ENCODE measurements at regions not wholly inside any gene's neighbourhood (a gene's known extent, or its start where the extent isn't known, plus 50 kb on each side); places are given as distances from the start of the nearest gene placed in this dataset.

DNA sequence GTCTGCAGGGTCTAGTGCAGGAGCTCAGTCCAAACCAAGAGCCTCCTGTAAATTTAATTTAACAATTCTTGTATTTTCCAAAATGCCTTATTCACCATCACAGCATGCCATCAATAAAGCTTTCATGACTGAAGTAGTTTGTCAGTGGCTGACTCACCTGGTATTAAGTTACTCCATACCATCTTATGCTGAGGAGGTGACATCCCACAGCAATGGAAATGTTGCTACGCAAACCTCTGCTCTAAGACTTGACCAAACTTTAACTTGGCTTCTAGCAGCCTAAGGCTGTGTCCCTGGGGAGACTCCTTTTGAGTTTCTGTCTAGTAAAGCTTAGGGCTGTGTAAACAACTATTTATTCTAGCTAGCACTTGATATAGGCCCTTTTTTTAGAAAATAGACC, 1231.3 kb upstream of the CDH18 start (continued):
- TF ChIP-seq ZXDB (tag by site-specific recombination; IDR thresholded peaks at IDR 0.05) (no peak), REPIN1 (tag by site-specific recombination; IDR thresholded peaks at IDR 0.05; ENCODE audit: low read depth) (no peak), ZNF121 (tag by site-specific recombination; IDR thresholded peaks at IDR 0.05) (no peak), ZFHX2 (tag by site-specific recombination; conservative IDR thresholded peaks at IDR 0.05) (no peak), ZNF266 (tag by site-specific recombination; IDR thresholded peaks at IDR 0.05; ENCODE audit: low read depth) (no peak)

DNA sequence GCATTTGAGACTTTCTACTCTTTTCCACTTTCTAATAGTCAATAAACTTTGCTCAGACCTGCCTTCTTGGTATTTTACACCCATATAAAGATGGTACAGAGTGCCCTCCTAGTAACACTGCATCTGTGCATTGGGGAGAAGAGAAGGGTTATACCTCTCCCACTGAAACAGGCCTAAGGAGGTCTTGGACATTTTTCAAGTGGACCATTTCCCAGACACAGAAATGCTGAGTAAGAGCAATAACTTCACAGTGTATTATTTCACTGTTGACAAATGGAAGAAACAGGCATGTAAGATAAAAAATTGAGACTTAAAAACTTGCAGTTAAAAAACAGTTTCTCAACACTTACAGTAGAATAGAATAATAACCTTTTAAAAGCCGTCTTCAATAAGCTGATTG, 1224.0 kb upstream of the CDH18 start:
- H3K4me1 ChIP-seq (ENCODE audit: control insufficient read depth, insufficient read depth, low read length): no peaks in the 10 kb centered on the region
- TF ChIP-seq, protein P1, sequence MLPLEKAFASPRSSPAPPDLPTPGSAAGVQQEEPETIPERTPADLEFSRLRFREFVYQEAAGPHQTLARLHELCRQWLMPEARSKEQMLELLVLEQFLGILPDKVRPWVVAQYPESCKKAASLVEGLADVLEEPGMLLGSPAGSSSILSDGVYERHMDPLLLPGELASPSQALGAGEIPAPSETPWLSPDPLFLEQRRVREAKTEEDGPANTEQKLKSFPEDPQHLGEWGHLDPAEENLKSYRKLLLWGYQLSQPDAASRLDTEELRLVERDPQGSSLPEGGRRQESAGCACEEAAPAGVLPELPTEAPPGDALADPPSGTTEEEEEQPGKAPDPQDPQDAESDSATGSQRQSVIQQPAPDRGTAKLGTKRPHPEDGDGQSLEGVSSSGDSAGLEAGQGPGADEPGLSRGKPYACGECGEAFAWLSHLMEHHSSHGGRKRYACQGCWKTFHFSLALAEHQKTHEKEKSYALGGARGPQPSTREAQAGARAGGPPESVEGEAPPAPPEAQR (tag by site-specific recombination; IDR thresholded peaks at IDR 0.05): no peak
- TF ChIP-seq ZNF514 (tag by site-specific recombination; IDR thresholded peaks at IDR 0.05) (no peak), ZNF549 (tag by site-specific recombination; IDR thresholded peaks at IDR 0.05) (no peak), ZNF621 (tag by site-specific recombination; IDR thresholded peaks at IDR 0.05) (no peak), ZNF132 (tag by site-specific recombination; IDR thresholded peaks at IDR 0.05; ENCODE audit: borderline replicate concordance) (no peak), EGR2 (tag by site-specific recombination; IDR thresholded peaks at IDR 0.05; ENCODE audit: low read depth) (no peak), GLIS1 (tag by site-specific recombination; IDR thresholded peaks at IDR 0.05) (no peak), ZNF223 (tag by site-specific recombination; IDR thresholded peaks at IDR 0.05) (no peak), ZBTB20 (tag by site-specific recombination; IDR thresholded peaks at IDR 0.05) (no peak), ZNF670 (tag by site-specific recombination; IDR thresholded peaks at IDR 0.05; ENCODE audit: low read depth) (no peak), ZNF837 (tag by site-specific recombination; IDR thresholded peaks at IDR 0.05) (no peak)
- TF ChIP-seq, protein P2, sequence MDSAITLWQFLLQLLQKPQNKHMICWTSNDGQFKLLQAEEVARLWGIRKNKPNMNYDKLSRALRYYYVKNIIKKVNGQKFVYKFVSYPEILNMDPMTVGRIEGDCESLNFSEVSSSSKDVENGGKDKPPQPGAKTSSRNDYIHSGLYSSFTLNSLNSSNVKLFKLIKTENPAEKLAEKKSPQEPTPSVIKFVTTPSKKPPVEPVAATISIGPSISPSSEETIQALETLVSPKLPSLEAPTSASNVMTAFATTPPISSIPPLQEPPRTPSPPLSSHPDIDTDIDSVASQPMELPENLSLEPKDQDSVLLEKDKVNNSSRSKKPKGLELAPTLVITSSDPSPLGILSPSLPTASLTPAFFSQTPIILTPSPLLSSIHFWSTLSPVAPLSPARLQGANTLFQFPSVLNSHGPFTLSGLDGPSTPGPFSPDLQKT (IDR thresholded peaks at IDR 0.05; ENCODE audit: borderline replicate concordance, low read depth, low read length): no peak
- TF ChIP-seq, protein P3, sequence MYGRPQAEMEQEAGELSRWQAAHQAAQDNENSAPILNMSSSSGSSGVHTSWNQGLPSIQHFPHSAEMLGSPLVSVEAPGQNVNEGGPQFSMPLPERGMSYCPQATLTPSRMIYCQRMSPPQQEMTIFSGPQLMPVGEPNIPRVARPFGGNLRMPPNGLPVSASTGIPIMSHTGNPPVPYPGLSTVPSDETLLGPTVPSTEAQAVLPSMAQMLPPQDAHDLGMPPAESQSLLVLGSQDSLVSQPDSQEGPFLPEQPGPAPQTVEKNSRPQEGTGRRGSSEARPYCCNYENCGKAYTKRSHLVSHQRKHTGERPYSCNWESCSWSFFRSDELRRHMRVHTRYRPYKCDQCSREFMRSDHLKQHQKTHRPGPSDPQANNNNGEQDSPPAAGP (tag by site-specific recombination; IDR thresholded peaks at IDR 0.05): no peak
- TF ChIP-seq, protein P4, sequence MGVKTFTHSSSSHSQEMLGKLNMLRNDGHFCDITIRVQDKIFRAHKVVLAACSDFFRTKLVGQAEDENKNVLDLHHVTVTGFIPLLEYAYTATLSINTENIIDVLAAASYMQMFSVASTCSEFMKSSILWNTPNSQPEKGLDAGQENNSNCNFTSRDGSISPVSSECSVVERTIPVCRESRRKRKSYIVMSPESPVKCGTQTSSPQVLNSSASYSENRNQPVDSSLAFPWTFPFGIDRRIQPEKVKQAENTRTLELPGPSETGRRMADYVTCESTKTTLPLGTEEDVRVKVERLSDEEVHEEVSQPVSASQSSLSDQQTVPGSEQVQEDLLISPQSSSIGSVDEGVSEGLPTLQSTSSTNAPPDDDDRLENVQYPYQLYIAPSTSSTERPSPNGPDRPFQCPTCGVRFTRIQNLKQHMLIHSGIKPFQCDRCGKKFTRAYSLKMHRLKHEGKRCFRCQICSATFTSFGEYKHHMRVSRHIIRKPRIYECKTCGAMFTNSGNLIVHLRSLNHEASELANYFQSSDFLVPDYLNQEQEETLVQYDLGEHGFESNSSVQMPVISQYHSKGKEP (tag by site-specific recombination; IDR thresholded peaks at IDR 0.05): no peak
- TF ChIP-seq, protein P5, sequence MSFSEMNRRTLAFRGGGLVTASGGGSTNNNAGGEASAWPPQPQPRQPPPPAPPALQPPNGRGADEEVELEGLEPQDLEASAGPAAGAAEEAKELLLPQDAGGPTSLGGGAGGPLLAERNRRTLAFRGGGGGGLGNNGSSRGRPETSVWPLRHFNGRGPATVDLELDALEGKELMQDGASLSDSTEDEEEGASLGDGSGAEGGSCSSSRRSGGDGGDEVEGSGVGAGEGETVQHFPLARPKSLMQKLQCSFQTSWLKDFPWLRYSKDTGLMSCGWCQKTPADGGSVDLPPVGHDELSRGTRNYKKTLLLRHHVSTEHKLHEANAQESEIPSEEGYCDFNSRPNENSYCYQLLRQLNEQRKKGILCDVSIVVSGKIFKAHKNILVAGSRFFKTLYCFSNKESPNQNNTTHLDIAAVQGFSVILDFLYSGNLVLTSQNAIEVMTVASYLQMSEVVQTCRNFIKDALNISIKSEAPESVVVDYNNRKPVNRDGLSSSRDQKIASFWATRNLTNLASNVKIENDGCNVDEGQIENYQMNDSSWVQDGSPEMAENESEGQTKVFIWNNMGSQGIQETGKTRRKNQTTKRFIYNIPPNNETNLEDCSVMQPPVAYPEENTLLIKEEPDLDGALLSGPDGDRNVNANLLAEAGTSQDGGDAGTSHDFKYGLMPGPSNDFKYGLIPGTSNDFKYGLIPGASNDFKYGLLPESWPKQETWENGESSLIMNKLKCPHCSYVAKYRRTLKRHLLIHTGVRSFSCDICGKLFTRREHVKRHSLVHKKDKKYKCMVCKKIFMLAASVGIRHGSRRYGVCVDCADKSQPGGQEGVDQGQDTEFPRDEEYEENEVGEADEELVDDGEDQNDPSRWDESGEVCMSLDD (tag by site-specific recombination; IDR thresholded peaks at IDR 0.05): no peak
- no peaks in the 10 kb centered on the region for H3K9me3 ChIP-seq (ENCODE audit: control insufficient read depth, insufficient read depth, low read depth, low read length)
- H3K4me3 ChIP-seq (ENCODE audit: low read depth, low read length): no peak overlapping the region
- H3K27ac ChIP-seq (ENCODE audit: extremely low read depth, low read depth, low read length): no peak overlapping the region
- ChIA-PET CTCF (interaction anchor here (0.6 kb wide), 1 partner anchor 26 kb away, joined by 3 read pairs; no protein-coding TSS in a partner anchor), POLR2A (no interaction called here)
- no peaks in the 10 kb centered on the region for H3K36me3 ChIP-seq (ENCODE audit: control insufficient read depth in 2 of 2, insufficient read depth in 1 of 2, low read length in 2 of 2)
